ENCODE measurements at regions not wholly inside any gene's neighbourhood (a gene's known extent, or its start where the extent isn't known, plus 50 kb on each side); places are given as distances from the start of the nearest gene placed in this dataset.

DNA sequence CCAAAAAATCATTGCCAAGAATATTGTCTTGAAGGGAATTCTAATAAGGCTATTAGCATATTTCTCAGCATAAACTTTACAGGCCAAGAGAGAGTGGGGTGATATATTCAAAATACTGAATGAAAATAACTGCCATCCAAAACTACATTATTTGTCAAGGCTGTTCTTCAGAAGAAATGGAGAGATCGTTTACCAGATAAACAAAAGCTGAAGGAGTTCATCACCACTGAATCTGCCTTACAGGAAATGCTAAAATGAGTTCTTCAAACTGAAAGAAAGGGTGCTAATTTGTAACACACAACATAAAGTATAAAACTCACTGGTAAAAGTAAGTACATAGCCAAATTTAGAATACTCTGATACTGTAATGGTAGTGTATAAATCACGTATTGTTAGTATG, 517.0 kb downstream of the TENT5A start:
- Histone ChIP-seq H3K36me3 (ENCODE audit: control insufficient read depth in 1 of 2, insufficient read depth in 2 of 2, low read length in 2 of 2) (no peaks in the 10 kb centered on the region), H3K4me3 (replicated peaks in 1 of 2; ENCODE audit: low read depth in 1 of 2, low read length in 2 of 2) (no peak overlapping the region), H3K79me2 (ENCODE audit: insufficient read depth, low read length) (no peaks in the 10 kb centered on the region), H4K20me1 (ENCODE audit: insufficient read depth) (no peaks in the 10 kb centered on the region), H3K27me3 (ENCODE audit: insufficient read depth, low read length) (no peaks in the 10 kb centered on the region), H3K4me2 (ENCODE audit: low read length) (no peak overlapping the region), H2AFZ (ENCODE audit: low read depth, low read length, poor library complexity, severe bottlenecking) (no peak overlapping the region), H3K9me2 (ENCODE audit: insufficient read depth) (no peaks in the 10 kb centered on the region), H3K9me3 (ENCODE audit: control insufficient read depth in 1 of 2, insufficient read depth in 1 of 2, low read depth in 1 of 2, low read length in 2 of 2) (no peaks in the 10 kb centered on the region), H3K4me1 (ENCODE audit: control insufficient read depth in 1 of 2, insufficient read depth in 2 of 2, low read length in 2 of 2) (no peaks in the 10 kb centered on the region), H3K9ac (ENCODE audit: low read length) (no peak overlapping the region), H3K27ac (ENCODE audit: low read depth, low read length) (no peak overlapping the region)
- ChIA-PET POLR2A (no interaction called here), CTCF (no interaction called here), RAD21 (ENCODE audit: low non-redundant PET in 1 of 2, low total read pairs in 2 of 2, uncharacterized antibody in 2 of 2, unreplicated experiment in 2 of 2) (no interaction called here)
- no peak for ATAC-seq
- TF ChIP-seq SRF (IDR thresholded peaks at IDR 0.05; ENCODE audit: low read depth) (no peak), ELF1 (IDR thresholded peaks at IDR 0.05; ENCODE audit: borderline replicate concordance, low read depth) (no peak), CBX3 (IDR thresholded peaks at IDR 0.05; ENCODE audit: low read depth) (no peak), EGR1 (IDR thresholded peaks at IDR 0.05; ENCODE audit: low read depth) (no peak), RAD21 (IDR thresholded peaks at IDR 0.05; ENCODE audit: low read depth) (no peak), EZH2 (IDR thresholded peaks at IDR 0.05) (no peak), ZBTB33 (IDR thresholded peaks at IDR 0.05; ENCODE audit: extremely low read depth, insufficient replicate concordance, low read length) (no peak), JUND (IDR thresholded peaks at IDR 0.05) (no peak), CEBPB (IDR thresholded peaks at IDR 0.05; ENCODE audit: low read depth) (no peak), ATF3 (IDR thresholded peaks at IDR 0.05) (no peak), POLR2A (IDR thresholded peaks at IDR 0.05; ENCODE audit: borderline replicate concordance, extremely low read depth, insufficient read depth, insufficient read length) (no peak), SIN3A (IDR thresholded peaks at IDR 0.05; ENCODE audit: low read depth) (no peak), POLR2AphosphoS5 (IDR thresholded peaks at IDR 0.05; ENCODE audit: low read depth, low read length) (no peak), YY1 (IDR thresholded peaks at IDR 0.05; ENCODE audit: extremely low read depth, insufficient replicate concordance, low read depth, low read length) (no peak)
- TF ChIP-seq, protein P1, sequence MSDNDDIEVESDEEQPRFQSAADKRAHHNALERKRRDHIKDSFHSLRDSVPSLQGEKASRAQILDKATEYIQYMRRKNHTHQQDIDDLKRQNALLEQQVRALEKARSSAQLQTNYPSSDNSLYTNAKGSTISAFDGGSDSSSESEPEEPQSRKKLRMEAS (IDR thresholded peaks at IDR 0.05): no peak
- TF ChIP-seq, protein P2, sequence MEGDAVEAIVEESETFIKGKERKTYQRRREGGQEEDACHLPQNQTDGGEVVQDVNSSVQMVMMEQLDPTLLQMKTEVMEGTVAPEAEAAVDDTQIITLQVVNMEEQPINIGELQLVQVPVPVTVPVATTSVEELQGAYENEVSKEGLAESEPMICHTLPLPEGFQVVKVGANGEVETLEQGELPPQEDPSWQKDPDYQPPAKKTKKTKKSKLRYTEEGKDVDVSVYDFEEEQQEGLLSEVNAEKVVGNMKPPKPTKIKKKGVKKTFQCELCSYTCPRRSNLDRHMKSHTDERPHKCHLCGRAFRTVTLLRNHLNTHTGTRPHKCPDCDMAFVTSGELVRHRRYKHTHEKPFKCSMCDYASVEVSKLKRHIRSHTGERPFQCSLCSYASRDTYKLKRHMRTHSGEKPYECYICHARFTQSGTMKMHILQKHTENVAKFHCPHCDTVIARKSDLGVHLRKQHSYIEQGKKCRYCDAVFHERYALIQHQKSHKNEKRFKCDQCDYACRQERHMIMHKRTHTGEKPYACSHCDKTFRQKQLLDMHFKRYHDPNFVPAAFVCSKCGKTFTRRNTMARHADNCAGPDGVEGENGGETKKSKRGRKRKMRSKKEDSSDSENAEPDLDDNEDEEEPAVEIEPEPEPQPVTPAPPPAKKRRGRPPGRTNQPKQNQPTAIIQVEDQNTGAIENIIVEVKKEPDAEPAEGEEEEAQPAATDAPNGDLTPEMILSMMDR (IDR thresholded peaks at IDR 0.05 in 2 of 3, conservative IDR thresholded peaks at IDR 0.05 in 1 of 3; ENCODE audit: borderline replicate concordance in 1 of 3, insufficient read depth in 1 of 3, low read depth in 2 of 3, low read length in 2 of 3): no peak
- TF ChIP-seq, protein P3, sequence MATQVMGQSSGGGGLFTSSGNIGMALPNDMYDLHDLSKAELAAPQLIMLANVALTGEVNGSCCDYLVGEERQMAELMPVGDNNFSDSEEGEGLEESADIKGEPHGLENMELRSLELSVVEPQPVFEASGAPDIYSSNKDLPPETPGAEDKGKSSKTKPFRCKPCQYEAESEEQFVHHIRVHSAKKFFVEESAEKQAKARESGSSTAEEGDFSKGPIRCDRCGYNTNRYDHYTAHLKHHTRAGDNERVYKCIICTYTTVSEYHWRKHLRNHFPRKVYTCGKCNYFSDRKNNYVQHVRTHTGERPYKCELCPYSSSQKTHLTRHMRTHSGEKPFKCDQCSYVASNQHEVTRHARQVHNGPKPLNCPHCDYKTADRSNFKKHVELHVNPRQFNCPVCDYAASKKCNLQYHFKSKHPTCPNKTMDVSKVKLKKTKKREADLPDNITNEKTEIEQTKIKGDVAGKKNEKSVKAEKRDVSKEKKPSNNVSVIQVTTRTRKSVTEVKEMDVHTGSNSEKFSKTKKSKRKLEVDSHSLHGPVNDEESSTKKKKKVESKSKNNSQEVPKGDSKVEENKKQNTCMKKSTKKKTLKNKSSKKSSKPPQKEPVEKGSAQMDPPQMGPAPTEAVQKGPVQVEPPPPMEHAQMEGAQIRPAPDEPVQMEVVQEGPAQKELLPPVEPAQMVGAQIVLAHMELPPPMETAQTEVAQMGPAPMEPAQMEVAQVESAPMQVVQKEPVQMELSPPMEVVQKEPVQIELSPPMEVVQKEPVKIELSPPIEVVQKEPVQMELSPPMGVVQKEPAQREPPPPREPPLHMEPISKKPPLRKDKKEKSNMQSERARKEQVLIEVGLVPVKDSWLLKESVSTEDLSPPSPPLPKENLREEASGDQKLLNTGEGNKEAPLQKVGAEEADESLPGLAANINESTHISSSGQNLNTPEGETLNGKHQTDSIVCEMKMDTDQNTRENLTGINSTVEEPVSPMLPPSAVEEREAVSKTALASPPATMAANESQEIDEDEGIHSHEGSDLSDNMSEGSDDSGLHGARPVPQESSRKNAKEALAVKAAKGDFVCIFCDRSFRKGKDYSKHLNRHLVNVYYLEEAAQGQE (IDR thresholded peaks at IDR 0.05; ENCODE audit: low read depth): no peak
- intact Hi-C loops (cut with micrococcal nuclease): no loop called here
- BruUV-seq (replicated peaks): no TSS peak
- DNase-seq (ENCODE audit: low read depth, low spot score): no peak
